ENCODE measurements at regions not wholly inside any gene's neighbourhood (a gene's known extent, or its start where the extent isn't known, plus 50 kb on each side); places are given as distances from the start of the nearest gene placed in this dataset. TPM values are rescaled to one million over a fixed set of nuclear protein-coding genes. Genes with fewer than 3 reads are reported as not detected.
A peak's percentile ranks its signal among the peaks of the same experiment; 100 is the strongest.

DNA sequence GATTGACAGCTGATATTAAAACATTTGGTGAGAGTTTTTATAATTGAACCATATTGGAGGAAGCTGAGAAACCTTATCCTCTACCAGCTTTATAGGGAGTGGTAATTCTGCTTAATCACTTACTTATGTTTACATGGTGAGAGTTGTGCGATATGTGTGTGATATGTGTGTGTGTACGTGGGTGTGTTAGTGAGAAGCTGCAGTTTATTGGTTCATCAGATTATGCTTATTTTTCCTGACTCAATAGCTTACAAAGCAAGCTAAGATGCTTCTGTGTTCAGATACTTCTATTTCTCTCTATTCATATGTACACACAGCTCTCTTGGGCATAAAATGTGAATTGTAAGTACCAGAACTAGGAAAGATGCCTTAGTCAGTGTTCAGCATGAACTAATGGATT, 343.7 kb downstream of the GRIA2 start:
- no peak for DNase-seq (ENCODE audit: low read depth)

DNA sequence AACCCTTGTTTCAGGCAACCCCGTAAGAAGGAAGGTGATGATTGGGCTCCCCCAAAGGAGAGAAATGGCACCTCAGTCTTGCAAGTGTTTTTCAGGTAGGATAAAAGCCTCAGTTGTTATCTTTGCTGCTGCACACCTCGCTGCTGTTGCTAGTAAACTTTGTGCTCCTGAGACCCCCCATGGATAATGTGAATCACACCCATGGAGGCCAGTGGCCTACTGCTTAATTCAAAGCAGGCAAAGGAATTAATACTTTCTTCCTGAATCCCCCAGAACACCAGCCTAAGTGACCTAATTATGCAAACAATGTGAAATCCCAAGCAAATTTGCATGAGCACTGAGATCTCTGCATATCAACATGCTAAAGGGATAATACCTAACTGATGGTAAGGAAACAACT, 337.5 kb downstream of the GRIA2 start:
- DNase-seq (ENCODE audit: low read depth): no peak

- DNase-seq (ENCODE audit: low read depth): no peak
These were observed 329.5 kb downstream of the GRIA2 start for GRCh38 chr4:157550028-157550427.

- no peak for DNase-seq (ENCODE audit: low read depth)
These were observed 307.4 kb downstream of the GRIA2 start for GRCh38 chr4:157527954-157528353.

GRCh38 chr4:157521906-157522305, 301.4 kb downstream of the GRIA2 start:
- DNase-seq (ENCODE audit: low read depth): peak; percentile 11

GRCh38 chr4:157514711-157515110, 294.2 kb downstream of the GRIA2 start:
- peak; percentile 36 for DNase-seq (ENCODE audit: low read depth)

DNA sequence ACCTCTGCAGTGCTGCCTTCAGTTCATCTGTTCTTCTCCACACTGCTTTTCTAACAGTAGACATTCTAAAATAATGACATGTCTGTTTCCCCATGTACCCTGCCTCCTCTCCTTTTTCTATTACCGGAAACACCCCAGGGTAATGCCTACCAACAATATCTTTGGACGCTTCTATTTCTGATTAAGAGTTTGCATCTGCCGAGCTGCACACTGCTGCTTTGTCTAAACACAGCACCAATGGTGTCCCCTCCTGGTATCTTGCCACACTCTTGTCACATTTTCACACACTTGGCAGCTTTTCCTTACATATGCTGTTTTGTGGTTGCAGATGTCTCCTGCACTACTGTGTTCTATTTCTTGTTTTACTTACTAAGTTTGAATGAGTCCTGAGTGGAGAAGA, 288.8 kb downstream of the GRIA2 start:
- no peak for DNase-seq (ENCODE audit: low read depth)

GRCh38 chr4:157502656-157503055, 282.1 kb downstream of the GRIA2 start:
- no peak for DNase-seq (ENCODE audit: low read depth)

GRCh38 chr4:157459785-157460184, 239.3 kb downstream of the GRIA2 start:
- DNase-seq (ENCODE audit: low read depth): no peak

- peak; percentile 28 for DNase-seq (ENCODE audit: low read depth)
These were observed 226.7 kb downstream of the GRIA2 start for GRCh38 chr4:157447195-157447594.

DNA sequence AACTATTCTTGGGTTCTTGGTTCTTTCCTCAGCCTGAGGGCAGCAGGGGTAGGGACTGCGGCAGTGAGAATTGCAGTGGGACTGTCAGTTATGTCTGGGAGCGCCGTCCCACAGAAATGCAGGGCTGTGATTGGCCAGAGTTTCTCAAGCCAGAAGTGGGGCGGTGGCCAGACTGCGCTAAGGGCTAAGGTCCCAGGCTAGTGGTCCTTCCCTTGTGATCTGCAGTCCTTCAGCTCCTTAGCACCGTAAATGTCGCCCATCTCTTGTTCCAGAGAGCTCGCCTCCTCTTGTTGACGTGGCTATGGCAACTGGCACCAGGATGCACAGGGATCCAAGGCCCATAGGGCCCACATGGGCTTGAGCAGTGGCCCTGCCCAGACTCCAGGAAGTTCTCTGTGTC, 223.5 kb downstream of the GRIA2 start:
- no peak for DNase-seq (ENCODE audit: low read depth)

GRCh38 chr4:157443537-157443936, 223.0 kb downstream of the GRIA2 start:
- no peak for DNase-seq (ENCODE audit: low read depth)

GRCh38 chr4:157425897-157426296, 205.4 kb downstream of the GRIA2 start:
- DNase-seq (ENCODE audit: low read depth): no peak

- DNase-seq (ENCODE audit: low read depth): no peak
These were observed 203.0 kb downstream of the GRIA2 start for GRCh38 chr4:157423526-157424020.

DNA sequence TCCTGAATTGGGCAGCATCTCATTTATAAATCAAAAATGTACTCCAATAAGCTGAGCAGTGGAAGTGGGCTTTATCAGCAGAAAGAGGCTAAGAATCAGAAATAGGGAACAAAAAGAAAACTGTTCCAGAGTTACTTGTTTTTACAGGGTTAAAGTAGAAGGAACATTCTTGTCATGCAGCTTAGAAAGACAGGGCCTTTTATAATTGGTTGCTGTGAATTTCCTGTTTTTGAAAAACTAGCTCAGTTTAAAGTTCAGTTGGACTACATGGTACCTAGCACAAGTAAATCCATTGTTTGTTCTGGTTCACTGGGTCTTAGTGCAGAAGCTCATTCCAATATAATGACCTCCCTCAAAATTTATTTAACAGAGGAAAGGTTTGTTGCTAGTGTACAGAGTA, 200.8 kb downstream of the GRIA2 start:
- no peak for DNase-seq (ENCODE audit: low read depth)

Small RNA genes lying in the stretch of these regions (small RNA-seq; reads per million reads assigned to genes)
- not detected for gene RF00019
